Caco-2 (cell line): ENCODE measurements at regions not wholly inside any gene's neighbourhood (a gene's known extent, or its start where the extent isn't known, plus 50 kb on each side); places are given as distances from the start of the nearest gene placed in this dataset.

ENCODE experiments used
- BruUV-seq: library from RNA; stranded (reverse); fragments of 400-500 nt; replicated peaks from 2 replicates; lab custom pipeline; 2021; lab: Mats Ljungman, UMichigan
- CTCF ChIA-PET: fragments of 300-600 bp; sonication (Branson Sonifier 250); formaldehyde crosslinking; loops from one replicate; lab custom pipeline; 2022; ENCODE audit warnings: antibody characterized with exemption; lab: Charles Lee
- POLR2A ChIA-PET: fragments of 300-600 bp; sonication (Branson Sonifier 250); formaldehyde crosslinking; loops from one replicate; lab custom pipeline; 2022; ENCODE audit warnings: antibody characterized with exemption; lab: Charles Lee
- DNase-seq, 2 experiments: peaks; one replicate each; pipeline versions ENCODE4 v3.0.0 to v3.0.0-alpha.2; 2020 to 2022
- H3K27me3 ChIP-seq: replicated peaks from 2 replicates; pipeline ENCODE4 v1.6.0; 2011; ENCODE audit warnings: low read length; ENCODE audit not compliant: control insufficient read depth, insufficient read depth
- H3K36me3 ChIP-seq: 2 replicates; pipeline ENCODE4 v1.5.1; 2011; ENCODE audit warnings: low read length; ENCODE audit not compliant: control insufficient read depth, insufficient read depth
- H3K4me1 ChIP-seq: fragments of 250-450 bp; sonication (Bioruptor Pico); 2 replicates; pipeline ENCODE4 v1.5.1; 2020; ENCODE audit warnings: mild to moderate bottlenecking
- H3K4me3 ChIP-seq: 2 replicates; pipeline ENCODE4 v1.5.1; 2011; ENCODE audit warnings: low read depth, mild to moderate bottlenecking, control low read depth, low read length
- H3K9me3 ChIP-seq: fragments of 250-450 bp; sonication (Bioruptor Pico); 2 replicates; pipeline ENCODE4 v1.5.1; 2020; ENCODE audit warnings: mild to moderate bottlenecking, moderate library complexity
- H3K27ac Mint-ChIP-seq: one replicate; pipeline ENCODE4 v1.8.0; 2022; ENCODE audit warnings: mixed read lengths; ENCODE audit not compliant: unreplicated experiment
- H3K27me3 Mint-ChIP-seq: one replicate; pipeline ENCODE4 v1.8.0; 2022; ENCODE audit warnings: mixed read lengths; ENCODE audit not compliant: insufficient read depth, unreplicated experiment
- H3K36me3 Mint-ChIP-seq: one replicate; pipeline ENCODE4 v1.8.0; 2022; ENCODE audit warnings: mild to moderate bottlenecking, mixed read lengths; ENCODE audit not compliant: insufficient read depth, unreplicated experiment
- H3K4me1 Mint-ChIP-seq: one replicate; pipeline ENCODE4 v1.8.0; 2022; ENCODE audit warnings: low read depth, mixed read lengths; ENCODE audit not compliant: unreplicated experiment
- H3K4me3 Mint-ChIP-seq: one replicate; pipeline ENCODE4 v1.8.0; 2022; ENCODE audit warnings: mild to moderate bottlenecking, moderate library complexity, mixed read lengths; ENCODE audit not compliant: unreplicated experiment
- H3K9me3 Mint-ChIP-seq: one replicate; pipeline ENCODE4 v1.8.0; 2022; ENCODE audit warnings: mixed read lengths; ENCODE audit not compliant: unreplicated experiment
- CTCF ChIP-seq, 2 experiments: fragments of 200-600 bp in 1 of 2; IDR thresholded peaks; 1 replicate in 1 of 2; 2 replicates in 1 of 2; pipeline versions ENCODE4 v1.5.1 to v1.8.0; 2011 to 2022; ENCODE audit warnings: antibody characterized with exemption in 1 of 2, control low read depth in 1 of 2, inconsistent platforms in 1 of 2, low read depth in 1 of 2, low read length in 1 of 2, mild to moderate bottlenecking in 1 of 2, moderate library complexity in 1 of 2; ENCODE audit not compliant: insufficient read depth in 1 of 2, severe bottlenecking in 1 of 2, unreplicated experiment in 1 of 2
- intact Hi-C: fragments of 100-400 bp; cut with micrococcal nuclease; formaldehyde crosslinking; loops from one replicate; pipeline ENCODE4 v1.10.0; 2022; ENCODE audit not compliant: unreplicated experiment

GRCh38 chr13:109668433-109669233 lies 117.8 kb downstream of the IRS2 start:
- no peaks in the 10 kb centered on the region for H3K27me3 Mint-ChIP-seq
- no peaks in the 10 kb centered on the region for H3K4me1 Mint-ChIP-seq
- no peaks in the 10 kb centered on the region for H3K9me3 Mint-ChIP-seq
- no peaks in the 10 kb centered on the region for H3K36me3 Mint-ChIP-seq
- ChIA-PET CTCF (no interaction called here), POLR2A (no interaction called here)
- intact Hi-C loops, result loop anchor here (5.0 kb wide), 1 partner anchor 106 kb away; no protein-coding TSS in a partner anchor
- no peak overlapping the region for H3K4me3 ChIP-seq
- no TSS peak for BruUV-seq
- no peaks in the 10 kb centered on the region for H3K4me1 ChIP-seq
- H3K27ac Mint-ChIP-seq, result no peak overlapping the region
- TF ChIP-seq CTCF (IDR thresholded peaks at IDR 0.05; ENCODE audit: insufficient read depth in 1 of 2, low read depth in 1 of 2, low read length in 1 of 2, severe bottlenecking in 1 of 2, unreplicated experiment in 1 of 2), result no peak
- no peak overlapping the region for H3K4me3 Mint-ChIP-seq
- DNase-seq, result no peak
- no peaks in the 10 kb centered on the region for H3K36me3 ChIP-seq
- H3K9me3 ChIP-seq, result no peaks in the 10 kb centered on the region; the same call in 1 of the 2 replicates
- no peaks in the 10 kb centered on the region for H3K27me3 ChIP-seq

GRCh38 chr13:109667807-109668291 lies 118.5 kb downstream of the IRS2 start:
- Histone ChIP-seq H3K36me3 (no peaks in the 10 kb centered on the region), H3K9me3 (no peaks in the 10 kb centered on the region), H3K4me1 (no peaks in the 10 kb centered on the region), H3K4me3 (no peak overlapping the region), H3K27me3 (no peaks in the 10 kb centered on the region)
- no peak for DNase-seq
- TF ChIP-seq CTCF (IDR thresholded peaks at IDR 0.05; ENCODE audit: insufficient read depth in 1 of 2, low read depth in 1 of 2, low read length in 1 of 2, severe bottlenecking in 1 of 2, unreplicated experiment in 1 of 2), result no peak
- Mint-ChIP-seq H3K36me3 (no peaks in the 10 kb centered on the region), H3K27me3 (no peaks in the 10 kb centered on the region), H3K27ac (no peak overlapping the region), H3K4me1 (no peaks in the 10 kb centered on the region), H3K9me3 (no peaks in the 10 kb centered on the region), H3K4me3 (no peak overlapping the region)
- CTCF ChIA-PET, result no interaction called here
- BruUV-seq, result no TSS peak
- POLR2A ChIA-PET, result no interaction called here
- intact Hi-C loops, result loop anchor here (5.0 kb wide), 1 partner anchor 106 kb away; no protein-coding TSS in a partner anchor

- H3K27me3 Mint-ChIP-seq, result no peaks in the 10 kb centered on the region
- H3K4me3 ChIP-seq, result no peak overlapping the region
- H3K9me3 ChIP-seq, result no peaks in the 10 kb centered on the region
- intact Hi-C loops, result loop anchor here (5.0 kb wide), 1 partner anchor 105 kb away; no protein-coding TSS in a partner anchor
- CTCF ChIA-PET, result no interaction called here
- no TSS peak for BruUV-seq
- H3K36me3 ChIP-seq, result no peaks in the 10 kb centered on the region
- no peaks in the 10 kb centered on the region for H3K36me3 Mint-ChIP-seq
- no peaks in the 10 kb centered on the region for H3K27me3 ChIP-seq
- POLR2A ChIA-PET, result no interaction called here
- TF ChIP-seq CTCF (IDR thresholded peaks at IDR 0.05; ENCODE audit: insufficient read depth in 1 of 2, low read depth in 1 of 2, low read length in 1 of 2, severe bottlenecking in 1 of 2, unreplicated experiment in 1 of 2), result no peak
- DNase-seq, result no peak
- H3K4me3 Mint-ChIP-seq, result no peak overlapping the region
- no peak overlapping the region for H3K27ac Mint-ChIP-seq
- H3K4me1 Mint-ChIP-seq, result no peaks in the 10 kb centered on the region
- H3K9me3 Mint-ChIP-seq, result no peaks in the 10 kb centered on the region
- no peaks in the 10 kb centered on the region for H3K4me1 ChIP-seq
These were observed 119.3 kb downstream of the IRS2 start for GRCh38 chr13:109667056-109667455.
